ENCODE measurements at regions not wholly inside any gene's neighbourhood (a gene's known extent, or its start where the extent isn't known, plus 50 kb on each side); places are given as distances from the start of the nearest gene placed in this dataset.

DNA sequence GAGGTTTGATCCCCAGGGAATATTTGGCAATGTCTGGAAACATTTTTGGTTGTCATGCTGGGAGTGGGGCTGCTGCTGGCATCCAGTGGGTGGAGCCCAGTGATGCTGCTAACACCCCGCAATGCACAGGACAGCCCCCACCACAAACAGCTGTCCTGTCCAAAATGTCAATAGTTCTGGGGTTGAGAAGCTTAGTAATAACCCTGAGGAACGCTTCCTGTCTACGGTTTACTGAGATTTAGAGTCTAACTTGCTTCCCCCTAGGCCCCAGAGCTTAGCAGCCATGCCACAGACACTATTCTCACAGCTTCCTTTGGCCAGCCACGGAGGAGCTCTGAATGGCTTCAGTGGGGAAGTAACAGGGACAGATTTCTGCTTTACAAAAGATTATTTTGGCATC lies 66.5 kb downstream of the MSX2 start:
- TF ChIP-seq EZH2phosphoT487 (IDR thresholded peaks at IDR 0.05; ENCODE audit: insufficient read depth, low read depth): no peak
- no peak for TF ChIP-seq EZH2 (IDR thresholded peaks at IDR 0.05; ENCODE audit: insufficient read depth, poor library complexity, severe bottlenecking)
